T-helper 2 cell (primary cell): ENCODE measurements at regions not wholly inside any gene's neighbourhood (a gene's known extent, or its start where the extent isn't known, plus 50 kb on each side); places are given as distances from the start of the nearest gene placed in this dataset.

Experiments
- DNase-seq, 5 experiments: peaks; one replicate each; pipeline versions ENCODE4 v3.0.0 to v3.0.0-alpha.2; 2012 to 2022

GRCh38 chr15:37880009-37880834 lies 54.2 kb upstream of the TMCO5A start:
- DNase-seq = peak in 1 of 5 experiments; percentile 7

GRCh38 chr15:37880835-37881153 lies 53.6 kb upstream of the TMCO5A start:
- no peak for DNase-seq

GRCh38 chr15:37881237-37882013 lies 53.0 kb upstream of the TMCO5A start:
- no peak for DNase-seq

- DNase-seq = no peak
Observed at GRCh38 chr15:37882640-37883039, 51.8 kb upstream of the TMCO5A start.
